ENCODE measurements at regions not wholly inside any gene's neighbourhood (a gene's known extent, or its start where the extent isn't known, plus 50 kb on each side); places are given as distances from the start of the nearest gene placed in this dataset.

- TF ChIP-seq E2F2 (CRISPR knock-in tag; IDR thresholded peaks at IDR 0.05; ENCODE audit: borderline replicate concordance) (no peak), ZNF256 (CRISPR knock-in tag; conservative IDR thresholded peaks at IDR 0.05) (no peak), ZNF143 (CRISPR knock-in tag; IDR thresholded peaks at IDR 0.05) (no peak), PATZ1 (CRISPR knock-in tag; IDR thresholded peaks at IDR 0.05) (0 out of 2 replicates have a peak, but pooled peaks have one; percentile 35), KDM2A (CRISPR knock-in tag; IDR thresholded peaks at IDR 0.05; ENCODE audit: borderline replicate concordance, low read depth) (no peak), ZBTB43 (CRISPR knock-in tag; conservative IDR thresholded peaks at IDR 0.05) (no peak), ZNF775 (CRISPR knock-in tag; IDR thresholded peaks at IDR 0.05; ENCODE audit: borderline replicate concordance) (no peak), ZNF713 (CRISPR knock-in tag; IDR thresholded peaks at IDR 0.05) (no peak), ZSCAN9 (CRISPR knock-in tag; IDR thresholded peaks at IDR 0.05; ENCODE audit: borderline replicate concordance) (peak; percentile 86; the same call in 1 of the 2 replicates), SNAPC5 (CRISPR knock-in tag; IDR thresholded peaks at IDR 0.05; ENCODE audit: borderline replicate concordance) (no peak), ZBTB38 (CRISPR knock-in tag; IDR thresholded peaks at IDR 0.05) (no peak), MBNL3 (CRISPR knock-in tag; conservative IDR thresholded peaks at IDR 0.05) (no peak), FOXK1 (CRISPR knock-in tag; IDR thresholded peaks at IDR 0.05; ENCODE audit: borderline replicate concordance, low read depth) (peak; percentile 57; the same call in 1 of the 2 replicates), ZBTB2 (CRISPR knock-in tag; IDR thresholded peaks at IDR 0.05; ENCODE audit: low read depth) (no peak), MAF1 (CRISPR knock-in tag; IDR thresholded peaks at IDR 0.05; ENCODE audit: borderline replicate concordance) (no peak), TCF7L2 (IDR thresholded peaks at IDR 0.05; ENCODE audit: low read depth, low read length) (no peak), YEATS4 (CRISPR knock-in tag; IDR thresholded peaks at IDR 0.05; ENCODE audit: borderline replicate concordance) (no peak), PLSCR1 (CRISPR knock-in tag; IDR thresholded peaks at IDR 0.05; ENCODE audit: borderline replicate concordance) (no peak), HOXA9 (CRISPR knock-in tag; IDR thresholded peaks at IDR 0.05; ENCODE audit: borderline replicate concordance) (no peak)
These were observed 97.4 kb upstream of the DST start (continued) for GRCh38 chr6:56739836-56740815.

Data from HepG2 (cell line).